SKM-1 (cell line): ENCODE measurements at regions not wholly inside any gene's neighbourhood (a gene's known extent, or its start where the extent isn't known, plus 50 kb on each side); places are given as distances from the start of the nearest gene placed in this dataset.

Experiments used
- DNase-seq: peaks from one replicate; lab custom pipeline; 2025; ENCODE audit not compliant: unreplicated experiment; lab: John Stamatoyannopoulos, UW

- no peak for DNase-seq
Measured at GRCh38 chr10:110396284-110396651, 91.5 kb upstream of the SMNDC1 start.

- no peak for DNase-seq
Measured at GRCh38 chr10:110397856-110398255, 93.1 kb upstream of the SMNDC1 start.

GRCh38 chr10:110398419-110399105 lies 93.8 kb upstream of the SMNDC1 start:
- no peak for DNase-seq

- no peak for DNase-seq
Measured at GRCh38 chr10:110399106-110399964, 94.6 kb upstream of the SMNDC1 start.

- DNase-seq = no peak
Measured at GRCh38 chr10:110399965-110400933, 95.5 kb upstream of the SMNDC1 start.

- no peak for DNase-seq
Measured at GRCh38 chr10:110401401-110402076, 96.2 kb upstream of the DUSP5 start.

GRCh38 chr10:110402077-110402416 lies 95.7 kb upstream of the DUSP5 start:
- no peak for DNase-seq

- DNase-seq = no peak
Measured at GRCh38 chr10:110403593-110403992, 94.1 kb upstream of the DUSP5 start.

- DNase-seq = no peak
Measured at GRCh38 chr10:110404413-110404812, 93.3 kb upstream of the DUSP5 start.

GRCh38 chr10:110404825-110405224 lies 92.9 kb upstream of the DUSP5 start:
- no peak for DNase-seq

- no peak for DNase-seq
Measured at GRCh38 chr10:110405380-110405779, 92.3 kb upstream of the DUSP5 start.

- no peak for DNase-seq
Measured at GRCh38 chr10:110407301-110408170, 90.2 kb upstream of the DUSP5 start.

GRCh38 chr10:110408203-110408871 lies 89.4 kb upstream of the DUSP5 start:
- DNase-seq = no peak

- no peak for DNase-seq
Measured at GRCh38 chr10:110408943-110409342, 88.8 kb upstream of the DUSP5 start.

- no peak for DNase-seq
Measured at GRCh38 chr10:110409488-110409887, 88.2 kb upstream of the DUSP5 start.

- peak; percentile 38 for DNase-seq
Measured at GRCh38 chr10:110409926-110410325, 87.8 kb upstream of the DUSP5 start.

GRCh38 chr10:110410329-110411046 lies 87.2 kb upstream of the DUSP5 start:
- DNase-seq = no peak

- no peak for DNase-seq
Measured at GRCh38 chr10:110411047-110411410, 86.7 kb upstream of the DUSP5 start.
